ENCODE measurements at regions not wholly inside any gene's neighbourhood (a gene's known extent, or its start where the extent isn't known, plus 50 kb on each side); places are given as distances from the start of the nearest gene placed in this dataset.
"Not testable (repeated sequence)": the region's sequence is repeated elsewhere in the genome, so short reads cannot be mapped to it uniquely, and the experiment has no call there.

DNA sequence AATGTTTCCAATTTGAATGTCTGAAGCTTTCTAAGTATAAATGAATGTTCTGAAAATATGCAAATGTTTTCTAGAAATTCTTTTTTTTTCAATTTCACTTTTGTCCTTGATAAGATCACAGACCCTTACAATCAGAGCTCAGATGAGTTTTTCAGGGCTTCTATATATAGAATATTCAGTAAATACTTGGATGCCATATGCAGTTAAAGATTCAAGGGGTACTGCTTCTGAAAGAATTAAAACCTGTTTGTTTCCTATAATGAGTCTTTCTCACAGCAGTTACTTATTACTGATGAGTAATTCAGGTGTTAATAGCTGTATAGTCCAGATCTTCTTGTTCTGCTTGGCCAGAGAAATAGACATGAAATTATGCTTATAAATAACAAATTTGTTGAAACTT lies 812.6 kb downstream of the ZPLD1 start:
- H3K36me3 ChIP-seq: no peaks in the 10 kb centered on the region
- no peak overlapping the region for H3K4me3 ChIP-seq
- no peaks in the 10 kb centered on the region for H3K4me1 ChIP-seq
- H3K27me3 ChIP-seq: no peaks in the 10 kb centered on the region
- TF ChIP-seq, protein P1, sequence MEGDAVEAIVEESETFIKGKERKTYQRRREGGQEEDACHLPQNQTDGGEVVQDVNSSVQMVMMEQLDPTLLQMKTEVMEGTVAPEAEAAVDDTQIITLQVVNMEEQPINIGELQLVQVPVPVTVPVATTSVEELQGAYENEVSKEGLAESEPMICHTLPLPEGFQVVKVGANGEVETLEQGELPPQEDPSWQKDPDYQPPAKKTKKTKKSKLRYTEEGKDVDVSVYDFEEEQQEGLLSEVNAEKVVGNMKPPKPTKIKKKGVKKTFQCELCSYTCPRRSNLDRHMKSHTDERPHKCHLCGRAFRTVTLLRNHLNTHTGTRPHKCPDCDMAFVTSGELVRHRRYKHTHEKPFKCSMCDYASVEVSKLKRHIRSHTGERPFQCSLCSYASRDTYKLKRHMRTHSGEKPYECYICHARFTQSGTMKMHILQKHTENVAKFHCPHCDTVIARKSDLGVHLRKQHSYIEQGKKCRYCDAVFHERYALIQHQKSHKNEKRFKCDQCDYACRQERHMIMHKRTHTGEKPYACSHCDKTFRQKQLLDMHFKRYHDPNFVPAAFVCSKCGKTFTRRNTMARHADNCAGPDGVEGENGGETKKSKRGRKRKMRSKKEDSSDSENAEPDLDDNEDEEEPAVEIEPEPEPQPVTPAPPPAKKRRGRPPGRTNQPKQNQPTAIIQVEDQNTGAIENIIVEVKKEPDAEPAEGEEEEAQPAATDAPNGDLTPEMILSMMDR (IDR thresholded peaks at IDR 0.05): no peak
- DNase-seq (ENCODE audit: low spot score in 2 of 2): no peak
- no peak overlapping the region for H3K27ac ChIP-seq
- H3K9me3 ChIP-seq: no peaks in the 10 kb centered on the region
- intact Hi-C loops (cut with DNase I): no loop called here

DNA sequence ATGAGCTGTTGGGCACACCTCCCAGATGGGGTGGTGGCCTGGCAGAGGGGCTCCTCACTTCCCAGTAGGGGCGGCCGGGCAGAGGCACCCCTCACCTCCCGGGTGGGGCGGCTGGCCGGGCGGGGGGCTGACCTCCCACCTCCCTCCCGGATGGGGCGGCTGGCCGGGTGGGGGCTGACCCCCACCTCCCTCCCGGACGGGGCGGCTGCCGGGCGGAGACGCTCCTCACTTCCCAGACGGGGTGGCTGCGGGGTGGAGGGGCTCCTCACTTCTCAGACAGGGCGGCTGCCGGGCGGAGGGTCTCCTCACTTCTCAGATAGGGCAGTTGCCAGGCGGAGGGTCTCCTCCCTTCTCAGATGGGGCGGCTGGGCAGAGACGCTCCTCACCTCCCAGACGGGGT lies 820.0 kb downstream of the ZPLD1 start:
- H3K27ac ChIP-seq; H3K4me1 ChIP-seq; H3K27me3 ChIP-seq; DNase-seq (ENCODE audit: low spot score in 2 of 2); H3K4me3 ChIP-seq; intact Hi-C loops (cut with DNase I); H3K36me3 ChIP-seq; H3K9me3 ChIP-seq: not testable (repeated sequence)

DNA sequence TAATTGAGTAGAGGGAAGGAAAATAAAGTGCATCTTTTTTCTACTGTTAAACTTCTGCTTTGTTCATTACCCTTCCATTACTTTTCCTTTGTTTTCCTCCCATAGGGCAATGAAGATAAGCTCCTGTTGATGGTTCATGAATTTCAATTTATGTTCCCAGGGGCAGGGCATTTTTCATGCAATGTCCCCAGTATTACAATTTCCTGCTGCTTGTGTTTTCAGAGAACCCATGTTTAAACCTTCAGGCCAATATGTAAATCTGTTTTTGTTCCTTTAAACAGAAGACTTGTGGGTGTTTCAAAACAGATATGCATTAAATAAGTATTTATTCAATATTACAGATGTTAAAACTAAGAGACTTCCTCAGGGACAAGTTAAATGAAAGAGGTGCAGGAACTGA lies 834.5 kb downstream of the ZPLD1 start:
- Histone ChIP-seq H3K27ac (no peak overlapping the region), H3K36me3 (no peaks in the 10 kb centered on the region), H3K9me3 (no peaks in the 10 kb centered on the region), H3K4me3 (no peak overlapping the region), H3K27me3 (no peaks in the 10 kb centered on the region), H3K4me1 (no peaks in the 10 kb centered on the region)
- DNase-seq (ENCODE audit: low spot score in 2 of 2): no peak
- intact Hi-C loops (cut with DNase I): no loop called here
- TF ChIP-seq, protein P1 (IDR thresholded peaks at IDR 0.05): no peak

DNA sequence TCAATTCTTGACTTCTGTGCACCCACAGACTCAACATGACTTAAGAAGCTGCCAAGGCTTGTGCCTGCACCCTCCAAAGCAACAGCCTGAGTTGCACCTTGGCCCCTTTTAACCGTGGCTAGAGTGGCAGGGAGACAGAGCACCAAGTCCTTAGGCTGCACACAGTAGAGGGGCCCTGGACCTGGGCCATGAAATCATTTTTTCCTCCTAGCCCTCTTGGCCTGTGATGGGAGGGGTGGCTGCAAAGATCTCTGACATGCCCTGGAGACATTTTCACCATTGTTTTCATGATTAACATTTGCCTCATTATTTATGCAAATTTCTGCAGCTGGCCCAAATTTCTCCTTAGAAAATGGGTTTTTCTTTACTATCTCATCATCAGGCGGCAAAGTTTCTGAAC lies 836.8 kb downstream of the ZPLD1 start:
- H3K27ac ChIP-seq: no peak overlapping the region
- no peaks in the 10 kb centered on the region for H3K4me1 ChIP-seq
- no peak for DNase-seq (ENCODE audit: low spot score in 2 of 2)
- no peak overlapping the region for H3K4me3 ChIP-seq
- H3K9me3 ChIP-seq: no peaks in the 10 kb centered on the region
- TF ChIP-seq, protein P1 (IDR thresholded peaks at IDR 0.05): no peak
- H3K36me3 ChIP-seq: no peaks in the 10 kb centered on the region
- H3K27me3 ChIP-seq: no peaks in the 10 kb centered on the region
- intact Hi-C loops (cut with DNase I): no loop called here

DNA sequence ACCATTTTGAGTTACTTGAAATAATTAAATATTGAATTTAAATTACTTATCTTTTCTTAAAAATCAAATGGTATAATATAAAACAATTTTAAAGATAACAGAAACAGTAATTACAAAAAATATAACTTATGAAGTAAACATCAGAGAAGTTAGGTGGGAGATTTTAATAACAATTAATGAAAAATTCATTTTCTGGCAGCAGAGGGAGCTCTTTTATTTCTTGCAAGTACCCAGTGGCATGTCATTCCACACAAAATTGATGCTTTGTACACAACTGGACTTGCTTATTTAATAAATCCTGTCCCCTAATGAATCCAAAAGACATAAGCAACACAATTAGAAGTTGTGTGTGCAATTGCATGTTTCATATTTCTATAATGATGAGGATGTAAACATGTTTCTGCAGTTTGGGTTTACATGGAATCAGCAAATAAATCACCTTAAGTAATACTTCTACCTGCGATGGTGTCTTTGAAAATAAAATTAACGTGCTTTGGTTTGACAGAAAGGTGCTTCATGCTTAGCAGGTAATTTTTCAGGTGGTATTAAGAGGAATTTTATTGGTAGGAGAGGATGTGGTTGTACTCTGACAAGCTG lies 861.3 kb downstream of the ZPLD1 start:
- Histone ChIP-seq H3K4me3 (no peak overlapping the region), H3K27me3 (no peaks in the 10 kb centered on the region), H3K4me1 (no peaks in the 10 kb centered on the region), H3K27ac (no peak overlapping the region), H3K36me3 (no peaks in the 10 kb centered on the region), H3K9me3 (no peaks in the 10 kb centered on the region)
- intact Hi-C loops (cut with DNase I): no loop called here
- TF ChIP-seq, protein P1 (IDR thresholded peaks at IDR 0.05): no peak
- DNase-seq (ENCODE audit: low spot score in 2 of 2): no peak

DNA sequence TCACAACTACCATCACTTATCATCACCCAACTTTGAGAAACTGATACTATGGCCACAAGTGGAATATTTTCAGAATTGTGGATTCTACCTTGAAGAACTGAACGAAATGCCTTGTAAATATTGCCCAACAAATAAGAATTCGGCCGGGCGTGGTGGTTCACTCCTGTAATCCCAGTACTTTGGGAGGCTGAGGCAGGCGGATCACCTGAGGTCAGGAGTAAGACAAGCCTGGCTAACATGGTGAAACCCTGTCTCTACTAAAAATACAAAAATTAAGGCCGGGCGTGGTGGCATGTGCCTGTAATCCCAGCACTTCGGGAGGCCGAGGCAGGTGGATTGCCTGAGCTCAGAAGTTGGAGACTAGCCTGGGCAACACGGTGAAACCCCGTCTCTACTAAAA lies 862.7 kb downstream of the ZPLD1 start:
- intact Hi-C loops (cut with DNase I); H3K36me3 ChIP-seq: not testable (repeated sequence)

DNA sequence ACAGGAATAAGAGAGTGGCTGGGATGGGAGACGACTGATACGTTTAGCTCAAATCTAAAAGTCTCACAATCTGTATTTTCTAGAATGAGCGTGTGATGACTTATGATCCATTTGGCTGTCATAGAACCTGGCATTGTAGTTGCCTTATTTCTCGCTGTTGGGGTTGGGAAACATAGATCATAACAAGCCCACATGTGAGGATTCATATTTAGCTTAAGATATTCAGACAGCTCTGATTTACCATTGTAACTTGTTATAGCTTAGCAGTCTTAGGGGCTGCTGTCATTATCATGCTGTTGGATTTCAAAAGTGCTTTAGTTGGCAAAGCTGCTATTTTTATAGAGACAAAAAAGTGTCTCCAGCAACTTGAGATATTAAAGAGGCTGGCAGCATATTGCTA lies 871.3 kb downstream of the ZPLD1 start:
- Histone ChIP-seq H3K4me3 (no peak overlapping the region), H3K9me3 (no peaks in the 10 kb centered on the region), H3K27me3 (no peaks in the 10 kb centered on the region), H3K27ac (no peak overlapping the region), H3K4me1 (no peaks in the 10 kb centered on the region), H3K36me3 (no peaks in the 10 kb centered on the region)
- intact Hi-C loops (cut with DNase I): no loop called here
- TF ChIP-seq, protein P1 (IDR thresholded peaks at IDR 0.05): no peak
- no peak for DNase-seq (ENCODE audit: low spot score in 2 of 2)

More for the DNA sequence above, 862.7 kb downstream of the ZPLD1 start:
- not testable (repeated sequence) for H3K4me1 ChIP-seq; DNase-seq (ENCODE audit: low spot score in 2 of 2); H3K27ac ChIP-seq; H3K4me3 ChIP-seq; H3K9me3 ChIP-seq; H3K27me3 ChIP-seq

Data from ascending aorta (tissue), 2 donors.